LHCN-M2 (cell line): ENCODE measurements at regions not wholly inside any gene's neighbourhood (a gene's known extent, or its start where the extent isn't known, plus 50 kb on each side); places are given as distances from the start of the nearest gene placed in this dataset.

Source experiments
- DNase-seq: peaks from one replicate; pipeline ENCODE4 v3.0.0-alpha.2; 2012; ENCODE audit warnings: low read depth

- no peak for DNase-seq
Measured at GRCh38 chr1:57872913-57873312, 449.1 kb upstream of the DAB1 start.

GRCh38 chr1:57868908-57869307, 445.0 kb upstream of the DAB1 start:
- DNase-seq = no peak

- no peak for DNase-seq
Measured at GRCh38 chr1:57868239-57868638, 444.4 kb upstream of the DAB1 start.

- DNase-seq = no peak
Measured at GRCh38 chr1:57866998-57867397, 443.1 kb upstream of the DAB1 start.

- no peak for DNase-seq
Measured at GRCh38 chr1:57860931-57861565, 437.2 kb upstream of the DAB1 start.

GRCh38 chr1:57860325-57860724, 436.5 kb upstream of the DAB1 start:
- no peak for DNase-seq

GRCh38 chr1:57858740-57859139, 434.9 kb upstream of the DAB1 start:
- DNase-seq = no peak

GRCh38 chr1:57857809-57858208, 433.9 kb upstream of the DAB1 start:
- no peak for DNase-seq

- no peak for DNase-seq
Measured at GRCh38 chr1:57854436-57854835, 430.6 kb upstream of the DAB1 start.

- no peak for DNase-seq
Measured at GRCh38 chr1:57850176-57850940, 426.5 kb upstream of the DAB1 start.

- DNase-seq = no peak
Measured at GRCh38 chr1:57848406-57848805, 424.5 kb upstream of the DAB1 start.

GRCh38 chr1:57845041-57845440, 421.2 kb upstream of the DAB1 start:
- DNase-seq = no peak

- DNase-seq = no peak
Measured at GRCh38 chr1:57844382-57844980, 420.6 kb upstream of the DAB1 start.

- no peak for DNase-seq
Measured at GRCh38 chr1:57843760-57844159, 419.9 kb upstream of the DAB1 start.

GRCh38 chr1:57839526-57839925, 415.7 kb upstream of the DAB1 start:
- DNase-seq = no peak

GRCh38 chr1:57839067-57839466, 415.2 kb upstream of the DAB1 start:
- DNase-seq = no peak

GRCh38 chr1:57835620-57836019, 411.8 kb upstream of the DAB1 start:
- no peak for DNase-seq

GRCh38 chr1:57833296-57833695, 409.4 kb upstream of the DAB1 start:
- DNase-seq = no peak

GRCh38 chr1:57832612-57833011, 408.8 kb upstream of the DAB1 start:
- DNase-seq = no peak

- DNase-seq = no peak
Measured at GRCh38 chr1:57831624-57832023, 407.8 kb upstream of the DAB1 start.

- DNase-seq = no peak
Measured at GRCh38 chr1:57826535-57826934, 402.7 kb upstream of the DAB1 start.

GRCh38 chr1:57824535-57824934, 400.7 kb upstream of the DAB1 start:
- no peak for DNase-seq
